ENCODE measurements at regions not wholly inside any gene's neighbourhood (a gene's known extent, or its start where the extent isn't known, plus 50 kb on each side); places are given as distances from the start of the nearest gene placed in this dataset.

DNA sequence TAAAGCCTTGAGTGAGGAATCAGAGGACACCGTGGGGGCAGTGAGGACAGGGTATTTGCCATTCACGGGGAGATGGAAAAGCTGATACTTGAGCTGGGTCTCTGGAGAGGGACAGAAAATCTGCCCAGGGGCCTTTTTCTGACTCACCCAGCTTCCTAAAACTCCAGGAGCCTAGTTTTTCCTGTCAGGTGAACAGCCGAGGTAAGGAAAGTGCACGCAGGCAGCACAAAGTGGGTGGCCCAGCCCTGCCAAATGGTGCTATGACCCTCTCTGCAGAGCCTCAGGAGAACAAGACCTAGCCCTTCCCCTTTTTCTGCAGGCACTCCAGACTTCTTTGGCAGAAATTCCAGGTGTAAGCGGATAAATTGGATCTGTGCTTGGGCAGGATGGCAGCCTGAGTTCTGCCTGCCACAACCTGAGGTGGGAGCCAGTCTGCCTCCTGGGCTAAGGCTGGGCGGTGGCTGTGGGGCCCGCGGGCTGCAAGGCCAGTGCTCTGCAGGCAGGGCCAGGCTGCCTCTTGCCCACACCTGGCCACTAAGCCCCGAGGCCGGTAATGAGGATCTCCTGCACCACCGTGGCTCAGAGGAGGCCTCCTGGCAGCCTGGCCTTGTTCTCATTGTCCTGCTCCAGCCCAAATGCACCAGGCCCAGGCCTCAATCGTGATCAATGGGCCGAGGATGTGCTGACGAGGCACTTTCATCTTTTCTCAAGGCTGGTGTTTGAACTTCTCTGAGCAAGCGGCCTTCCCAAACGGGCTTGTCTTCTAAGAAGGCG is 72.9 kb upstream of the LMO1 start:
- Histone ChIP-seq H3K36me3 (ENCODE audit: control insufficient read depth in 2 of 4, insufficient read depth in 4 of 4, low read length in 3 of 4) (no peaks in the 10 kb centered on the region), H4K5ac (ENCODE audit: insufficient read length, low read depth, low read length) (no peak overlapping the region), H3K4me2 (ENCODE audit: insufficient read depth in 1 of 2, low read depth in 2 of 2, low read length in 2 of 2) (no peak overlapping the region), H4K91ac (replicated peaks; ENCODE audit: insufficient read length, low read length) (no peak overlapping the region), H3K23ac (ENCODE audit: insufficient read length) (no peak overlapping the region), H2AFZ (ENCODE audit: low read length) (no peak overlapping the region), H2BK5ac (ENCODE audit: low read depth, low read length) (no peak overlapping the region), H3K27me3 (replicated peaks in 1 of 4; ENCODE audit: control insufficient read depth in 3 of 4, extremely low read depth in 1 of 4, insufficient read depth in 3 of 4, low read length in 3 of 4) (no peaks in the 10 kb centered on the region), H2BK12ac (ENCODE audit: low read depth, low read length) (0 out of 2 replicates have a peak overlapping the region, but pooled peaks have one; percentile 9), H3K27ac (ENCODE audit: low read depth, low read length) (no peak overlapping the region), H3K4ac (replicated peaks; ENCODE audit: insufficient read length, low read depth, low read length) (no peak overlapping the region), H3K79me2 (ENCODE audit: control insufficient read depth in 1 of 2, insufficient read depth in 2 of 2, low read length in 2 of 2) (no peaks in the 10 kb centered on the region), H3K4me1 (replicated peaks in 1 of 4; ENCODE audit: control insufficient read depth in 3 of 4, insufficient read depth in 4 of 4, low read length in 3 of 4) (peaks cover 0 to 10% (median 6%) of the 10 kb centered on the region in 4 experiments; a peak in 4 of 7 replicates), H3K79me1 (ENCODE audit: low read depth, low read length) (no peaks in the 10 kb centered on the region), H3K4me3 (ENCODE audit: extremely low read depth in 1 of 4, insufficient read depth in 2 of 4, low read depth in 3 of 4, low read length in 4 of 4) (no peak overlapping the region), H4K8ac (ENCODE audit: extremely low read depth, insufficient read depth, low read length) (peak overlapping the region; percentile 4; the same call in 1 of the 2 replicates), H2BK120ac (replicated peaks; ENCODE audit: low read depth, low read length) (no peak overlapping the region), H3K23me2 (ENCODE audit: low read depth, low read length) (no peaks in the 10 kb centered on the region), H3K9me3 (ENCODE audit: insufficient read depth in 2 of 2, low read depth in 1 of 2, low read length in 1 of 2) (no peaks in the 10 kb centered on the region), H3K56ac (replicated peaks; ENCODE audit: insufficient read length, low read depth, low read length) (no peak overlapping the region), H2BK15ac (ENCODE audit: low read length) (no peak overlapping the region), H4K20me1 (replicated peaks in 1 of 2; ENCODE audit: control insufficient read depth in 1 of 2, insufficient read depth in 2 of 2, low read length in 2 of 2) (no peaks in the 10 kb centered on the region), H2BK20ac (ENCODE audit: low read length) (no peak overlapping the region), H3K18ac (ENCODE audit: extremely low read depth, low read length) (no peak overlapping the region), H3K9ac (replicated peaks in 1 of 4; ENCODE audit: extremely low read depth in 1 of 4, low read depth in 3 of 4, low read length in 3 of 4) (peak overlapping the region in 1 of 4 experiments; percentile 8; a peak in 2 of 7 replicates), H3K14ac (ENCODE audit: insufficient read length) (no peak overlapping the region), H2AK5ac (ENCODE audit: low read depth, low read length) (no peak overlapping the region)
- CTCF ChIA-PET (ENCODE audit: partially characterized antibody): interaction anchor here (0.8 to 2.7 kb wide), 6 partner anchors 13 to 116 kb away, joined by 3 to 21 read pairs (median 4); no protein-coding TSS in a partner anchor
- FAIRE-seq (no peak), DNase-seq (ENCODE audit: low read depth in 1 of 2, low spot score in 2 of 2) (no peak)
- no peak for TF ChIP-seq RNF2 (IDR thresholded peaks at IDR 0.05; ENCODE audit: borderline replicate concordance, low read depth, low read length, missing control alignments, poor library complexity, severe bottlenecking)
- TF ChIP-seq CBX5 (IDR thresholded peaks at IDR 0.05; ENCODE audit: low read depth, low read length): no peak
- TF ChIP-seq SP4 (IDR thresholded peaks at IDR 0.05; ENCODE audit: low read length): no peak
- no peak for TF ChIP-seq ZNF274 (IDR thresholded peaks at IDR 0.05; ENCODE audit: borderline replicate concordance, extremely low read depth, low read length)
- TF ChIP-seq TEAD4 (IDR thresholded peaks at IDR 0.05; ENCODE audit: low read depth, low read length): no peak
- no peak for TF ChIP-seq TAF1 (IDR thresholded peaks at IDR 0.05; ENCODE audit: low read depth, low read length)
- peak; percentile 71 for TF ChIP-seq MAFK (IDR thresholded peaks at IDR 0.05; ENCODE audit: low read depth, low read length)
- no peak for TF ChIP-seq CBX8 (IDR thresholded peaks at IDR 0.05; ENCODE audit: borderline replicate concordance, low read depth, low read length)
- no peak for TF ChIP-seq FOSL1 (IDR thresholded peaks at IDR 0.05; ENCODE audit: insufficient read depth, low read depth, low read length)
- POLR2A ChIA-PET (ENCODE audit: partially characterized antibody): no interaction called here
- 86% methylated on average over 17 of the region's 17 CpGs; no CpG with 5 or more reads in 1 of the 2 experiments for WGBS, 2 experiments (ENCODE audit: extremely low coverage in 1 of 2, insufficient coverage in 1 of 2, insufficient read length in 1 of 2, insufficient replicate concordance in 2 of 2, low coverage in 1 of 2, low lambda C conversion rate in 2 of 2, missing lambda C conversion rate in 1 of 2)

Measured in H1 (cell line).